Caco-2 (cell line): ENCODE measurements at regions not wholly inside any gene's neighbourhood (a gene's known extent, or its start where the extent isn't known, plus 50 kb on each side); places are given as distances from the start of the nearest gene placed in this dataset.

Experiments used
- BruUV-seq: library from RNA; stranded (reverse); fragments of 400-500 nt; replicated peaks from 2 replicates; lab custom pipeline; 2021; lab: Mats Ljungman, UMichigan
- CTCF ChIA-PET: fragments of 300-600 bp; sonication (Branson Sonifier 250); formaldehyde crosslinking; loops from one replicate; lab custom pipeline; 2022; ENCODE audit warnings: antibody characterized with exemption; lab: Charles Lee
- POLR2A ChIA-PET: fragments of 300-600 bp; sonication (Branson Sonifier 250); formaldehyde crosslinking; loops from one replicate; lab custom pipeline; 2022; ENCODE audit warnings: antibody characterized with exemption; lab: Charles Lee
- DNase-seq, 2 experiments: peaks; one replicate each; pipeline versions ENCODE4 v3.0.0 to v3.0.0-alpha.2; 2020 to 2022
- H3K27me3 ChIP-seq: replicated peaks from 2 replicates; pipeline ENCODE4 v1.6.0; 2011; ENCODE audit warnings: low read length; ENCODE audit not compliant: control insufficient read depth, insufficient read depth
- H3K36me3 ChIP-seq: 2 replicates; pipeline ENCODE4 v1.5.1; 2011; ENCODE audit warnings: low read length; ENCODE audit not compliant: control insufficient read depth, insufficient read depth
- H3K4me1 ChIP-seq: fragments of 250-450 bp; sonication (Bioruptor Pico); 2 replicates; pipeline ENCODE4 v1.5.1; 2020; ENCODE audit warnings: mild to moderate bottlenecking
- H3K4me3 ChIP-seq: 2 replicates; pipeline ENCODE4 v1.5.1; 2011; ENCODE audit warnings: low read depth, mild to moderate bottlenecking, control low read depth, low read length
- H3K9me3 ChIP-seq: fragments of 250-450 bp; sonication (Bioruptor Pico); 2 replicates; pipeline ENCODE4 v1.5.1; 2020; ENCODE audit warnings: mild to moderate bottlenecking, moderate library complexity
- H3K27ac Mint-ChIP-seq: one replicate; pipeline ENCODE4 v1.8.0; 2022; ENCODE audit warnings: mixed read lengths; ENCODE audit not compliant: unreplicated experiment
- H3K27me3 Mint-ChIP-seq: one replicate; pipeline ENCODE4 v1.8.0; 2022; ENCODE audit warnings: mixed read lengths; ENCODE audit not compliant: insufficient read depth, unreplicated experiment
- H3K36me3 Mint-ChIP-seq: one replicate; pipeline ENCODE4 v1.8.0; 2022; ENCODE audit warnings: mild to moderate bottlenecking, mixed read lengths; ENCODE audit not compliant: insufficient read depth, unreplicated experiment
- H3K4me1 Mint-ChIP-seq: one replicate; pipeline ENCODE4 v1.8.0; 2022; ENCODE audit warnings: low read depth, mixed read lengths; ENCODE audit not compliant: unreplicated experiment
- H3K4me3 Mint-ChIP-seq: one replicate; pipeline ENCODE4 v1.8.0; 2022; ENCODE audit warnings: mild to moderate bottlenecking, moderate library complexity, mixed read lengths; ENCODE audit not compliant: unreplicated experiment
- H3K9me3 Mint-ChIP-seq: one replicate; pipeline ENCODE4 v1.8.0; 2022; ENCODE audit warnings: mixed read lengths; ENCODE audit not compliant: unreplicated experiment
- intact Hi-C: fragments of 100-400 bp; cut with micrococcal nuclease; formaldehyde crosslinking; loops from one replicate; pipeline ENCODE4 v1.10.0; 2022; ENCODE audit not compliant: unreplicated experiment
- TF ChIP-seq, protein P1 (sequence below), 2 experiments: fragments of 200-600 bp in 1 of 2; IDR thresholded peaks; 1 replicate in 1 of 2; 2 replicates in 1 of 2; pipeline versions ENCODE4 v1.5.1 to v1.8.0; 2011 to 2022; ENCODE audit warnings: antibody characterized with exemption in 1 of 2, control low read depth in 1 of 2, inconsistent platforms in 1 of 2, low read depth in 1 of 2, low read length in 1 of 2, mild to moderate bottlenecking in 1 of 2, moderate library complexity in 1 of 2; ENCODE audit not compliant: insufficient read depth in 1 of 2, severe bottlenecking in 1 of 2, unreplicated experiment in 1 of 2

DNA sequence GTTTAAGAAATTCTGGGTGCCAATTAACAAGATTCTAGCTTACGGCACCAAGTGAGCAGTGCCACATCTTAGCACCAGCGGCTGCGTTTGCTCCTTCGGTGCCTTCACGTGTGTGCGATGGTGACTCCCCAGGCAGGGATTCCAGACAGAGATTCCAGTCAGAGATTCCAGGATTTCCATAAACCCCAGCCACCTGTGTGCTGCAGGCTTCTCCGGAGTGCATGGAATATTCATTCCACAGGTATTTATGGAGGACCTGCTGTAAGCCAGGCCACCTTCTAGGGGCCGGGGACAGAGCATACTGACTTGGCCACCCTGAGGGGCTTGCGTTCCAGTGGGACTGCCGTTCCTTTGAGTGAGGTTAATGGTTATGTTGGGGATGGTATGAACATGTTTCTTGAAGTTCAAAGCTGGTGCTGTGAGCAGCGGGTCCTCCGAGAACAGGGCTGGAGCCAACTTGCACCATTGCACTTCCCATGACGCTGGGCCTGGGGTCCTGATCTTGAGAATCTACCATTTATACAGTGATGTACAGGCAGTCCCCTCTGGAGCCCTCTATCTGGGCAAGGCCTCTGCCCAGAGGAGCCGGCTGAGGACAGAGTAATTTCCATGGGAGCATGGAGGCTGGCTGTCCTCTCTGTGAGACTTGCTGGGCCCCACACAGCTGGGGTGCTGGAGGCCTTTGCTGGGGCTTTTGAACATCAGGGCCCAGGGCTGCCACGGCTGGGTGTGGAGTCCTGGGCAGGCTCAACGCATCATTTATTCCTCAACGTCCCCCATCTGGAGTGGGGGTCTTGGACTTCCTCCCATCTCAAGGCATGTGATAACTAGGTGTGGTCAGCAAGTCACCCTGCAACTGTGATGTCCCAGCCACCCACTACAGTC is 58.8 kb upstream of the AJAP1 start:
- no peaks in the 10 kb centered on the region for H3K4me1 Mint-ChIP-seq
- Histone ChIP-seq H3K9me3 (no peaks in the 10 kb centered on the region), H3K4me1 (no peaks in the 10 kb centered on the region), H3K4me3 (no peak overlapping the region), H3K36me3 (no peaks in the 10 kb centered on the region), H3K27me3 (no peaks in the 10 kb centered on the region)
- H3K4me3 Mint-ChIP-seq = no peak overlapping the region
- intact Hi-C loops = no loop called here
- no peaks in the 10 kb centered on the region for H3K9me3 Mint-ChIP-seq
- TF ChIP-seq, protein P1, sequence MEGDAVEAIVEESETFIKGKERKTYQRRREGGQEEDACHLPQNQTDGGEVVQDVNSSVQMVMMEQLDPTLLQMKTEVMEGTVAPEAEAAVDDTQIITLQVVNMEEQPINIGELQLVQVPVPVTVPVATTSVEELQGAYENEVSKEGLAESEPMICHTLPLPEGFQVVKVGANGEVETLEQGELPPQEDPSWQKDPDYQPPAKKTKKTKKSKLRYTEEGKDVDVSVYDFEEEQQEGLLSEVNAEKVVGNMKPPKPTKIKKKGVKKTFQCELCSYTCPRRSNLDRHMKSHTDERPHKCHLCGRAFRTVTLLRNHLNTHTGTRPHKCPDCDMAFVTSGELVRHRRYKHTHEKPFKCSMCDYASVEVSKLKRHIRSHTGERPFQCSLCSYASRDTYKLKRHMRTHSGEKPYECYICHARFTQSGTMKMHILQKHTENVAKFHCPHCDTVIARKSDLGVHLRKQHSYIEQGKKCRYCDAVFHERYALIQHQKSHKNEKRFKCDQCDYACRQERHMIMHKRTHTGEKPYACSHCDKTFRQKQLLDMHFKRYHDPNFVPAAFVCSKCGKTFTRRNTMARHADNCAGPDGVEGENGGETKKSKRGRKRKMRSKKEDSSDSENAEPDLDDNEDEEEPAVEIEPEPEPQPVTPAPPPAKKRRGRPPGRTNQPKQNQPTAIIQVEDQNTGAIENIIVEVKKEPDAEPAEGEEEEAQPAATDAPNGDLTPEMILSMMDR (IDR thresholded peaks at IDR 0.05; ENCODE audit: insufficient read depth in 1 of 2, low read depth in 1 of 2, low read length in 1 of 2, severe bottlenecking in 1 of 2, unreplicated experiment in 1 of 2) = no peak
- H3K36me3 Mint-ChIP-seq = no peaks in the 10 kb centered on the region
- ChIA-PET CTCF (no interaction called here), POLR2A (no interaction called here)
- peaks cover 2% of the 10 kb centered on the region for H3K27me3 Mint-ChIP-seq
- H3K27ac Mint-ChIP-seq = no peak overlapping the region
- BruUV-seq = no TSS peak
- no peak for DNase-seq

- H3K27ac Mint-ChIP-seq = no peak overlapping the region
- TF ChIP-seq, protein P1 (IDR thresholded peaks at IDR 0.05; ENCODE audit: insufficient read depth in 1 of 2, low read depth in 1 of 2, low read length in 1 of 2, severe bottlenecking in 1 of 2, unreplicated experiment in 1 of 2) = no peak
- no TSS peak for BruUV-seq
- no peaks in the 10 kb centered on the region for H3K36me3 ChIP-seq
- peaks cover 3% of the 10 kb centered on the region for H3K27me3 Mint-ChIP-seq
- no peak overlapping the region for H3K4me3 ChIP-seq
- no peak for DNase-seq
- no peak overlapping the region for H3K4me3 Mint-ChIP-seq
- H3K36me3 Mint-ChIP-seq = no peaks in the 10 kb centered on the region
- CTCF ChIA-PET = no interaction called here
- no peaks in the 10 kb centered on the region for H3K9me3 ChIP-seq
- POLR2A ChIA-PET = no interaction called here
- H3K9me3 Mint-ChIP-seq = no peaks in the 10 kb centered on the region
- H3K27me3 ChIP-seq = no peaks in the 10 kb centered on the region
- H3K4me1 Mint-ChIP-seq = no peaks in the 10 kb centered on the region
- intact Hi-C loops = no loop called here
- no peaks in the 10 kb centered on the region for H3K4me1 ChIP-seq
These were observed 57.9 kb upstream of the AJAP1 start for GRCh38 chr1:4596486-4596885.

GRCh38 chr1:4597020-4597419 is 57.4 kb upstream of the AJAP1 start:
- TF ChIP-seq, protein P1 (IDR thresholded peaks at IDR 0.05; ENCODE audit: insufficient read depth in 1 of 2, low read depth in 1 of 2, low read length in 1 of 2, severe bottlenecking in 1 of 2, unreplicated experiment in 1 of 2) = no peak
- H3K4me1 ChIP-seq = no peaks in the 10 kb centered on the region
- no peak overlapping the region for H3K4me3 ChIP-seq
- no peaks in the 10 kb centered on the region for H3K27me3 ChIP-seq
- H3K27me3 Mint-ChIP-seq = peaks cover 5% of the 10 kb centered on the region
- H3K27ac Mint-ChIP-seq = no peak overlapping the region
- no peak overlapping the region for H3K4me3 Mint-ChIP-seq
- intact Hi-C loops = no loop called here
- no peaks in the 10 kb centered on the region for H3K36me3 Mint-ChIP-seq
- CTCF ChIA-PET = no interaction called here
- no peaks in the 10 kb centered on the region for H3K9me3 Mint-ChIP-seq
- BruUV-seq = no TSS peak
- no peaks in the 10 kb centered on the region for H3K36me3 ChIP-seq
- no peaks in the 10 kb centered on the region for H3K9me3 ChIP-seq
- POLR2A ChIA-PET = no interaction called here
- DNase-seq = no peak
- H3K4me1 Mint-ChIP-seq = no peaks in the 10 kb centered on the region
